HEK293 (cell line): ENCODE measurements at regions not wholly inside any gene's neighbourhood (a gene's known extent, or its start where the extent isn't known, plus 50 kb on each side); places are given as distances from the start of the nearest gene placed in this dataset.

Experiments
- CTCF ChIA-PET: fragments of 350-600 bp; formaldehyde crosslinking; extraction: SDS; loops from one replicate; lab custom pipeline; 2021; ENCODE audit warnings: antibody characterized with exemption; lab: Yijun Ruan, JAX
- POLR2A ChIA-PET: fragments of 300-600 bp; formaldehyde crosslinking; extraction: SDS; loops from one replicate; lab custom pipeline; 2020; ENCODE audit warnings: antibody characterized with exemption, inconsistent platforms; lab: Yijun Ruan, JAX
- H3K27ac ChIP-seq: fragments of 200-500 bp; sonication (Bioruptor generic); 2 replicates; pipeline ENCODE4 v1.5.1; 2014; ENCODE audit warnings: low read depth, low read length, control low read depth, inconsistent platforms; ENCODE audit errors: extremely low read depth
- H3K36me3 ChIP-seq, 2 experiments: fragments of 200-500 bp in 1 of 2; sonication (Bioruptor generic) in 1 of 2; 1 replicate in 1 of 2; 2 replicates in 1 of 2; pipeline ENCODE4 v1.5.1; 2014 to 2017; ENCODE audit warnings: inconsistent platforms in 2 of 2, low read length in 2 of 2; ENCODE audit not compliant: control insufficient read depth in 2 of 2, insufficient read depth in 1 of 2
- H3K4me1 ChIP-seq: fragments of 200-500 bp; sonication (Bioruptor generic); 2 replicates; pipeline ENCODE4 v1.5.1; 2014; ENCODE audit warnings: mild to moderate bottlenecking, low read length, inconsistent platforms; ENCODE audit not compliant: control insufficient read depth, insufficient read depth
- H3K4me3 ChIP-seq: 2 replicates; pipeline ENCODE4 v1.5.1; 2011; ENCODE audit warnings: low read depth, mild to moderate bottlenecking, control low read depth, low read length, moderate library complexity
- H3K9me3 ChIP-seq: fragments of 200-500 bp; sonication (Bioruptor generic); 2 replicates; pipeline ENCODE4 v1.5.1; 2014; ENCODE audit warnings: low read depth, low read length, inconsistent platforms; ENCODE audit not compliant: control insufficient read depth, insufficient read depth
- GFI1B ChIP-seq: fragments of 450-650 bp; formaldehyde crosslinking; IDR thresholded peaks from 2 replicates; pipeline ENCODE4 v1.5.1; 2016; ENCODE audit warnings: missing biosample characterization, missing genetic modification characterization
- HOXA7 ChIP-seq: sonication (generic); formaldehyde crosslinking; IDR thresholded peaks from 2 replicates; pipeline ENCODE4 v1.8.1; 2022; ENCODE audit warnings: missing genetic modification reagents, borderline replicate concordance
- KLF1 ChIP-seq: fragments of 450-650 bp; formaldehyde crosslinking; IDR thresholded peaks from 2 replicates; pipeline ENCODE4 v1.5.1; 2016; ENCODE audit warnings: missing biosample characterization, missing genetic modification characterization
- KLF16 ChIP-seq: fragments of 450-650 bp; formaldehyde crosslinking; IDR thresholded peaks from 2 replicates; pipeline ENCODE4 v1.5.1; 2017; ENCODE audit warnings: missing biosample characterization, missing genetic modification characterization
- PRDM6 ChIP-seq: fragments of 450-650 bp; formaldehyde crosslinking; IDR thresholded peaks from 2 replicates; pipeline ENCODE4 v1.5.1; 2017; ENCODE audit warnings: missing biosample characterization, missing genetic modification characterization
- SCRT1 ChIP-seq: fragments of 450-650 bp; formaldehyde crosslinking; IDR thresholded peaks from 2 replicates; pipeline ENCODE4 v1.5.1; 2016; ENCODE audit warnings: missing biosample characterization, missing genetic modification characterization, borderline replicate concordance
- SETDB1 ChIP-seq: IDR thresholded peaks from one replicate; pipeline ENCODE4 v1.6.1; 2017; ENCODE audit warnings: mild to moderate bottlenecking, low read length, moderate library complexity, mixed read lengths; ENCODE audit not compliant: insufficient read length
- TSHZ1 ChIP-seq: fragments of 450-650 bp; formaldehyde crosslinking; IDR thresholded peaks from 2 replicates; pipeline ENCODE4 v1.5.1; 2016; ENCODE audit warnings: missing biosample characterization, missing genetic modification characterization, borderline replicate concordance
- ZEB2 ChIP-seq: fragments of 450-650 bp; formaldehyde crosslinking; IDR thresholded peaks from 2 replicates; pipeline ENCODE4 v1.5.1; 2016; ENCODE audit warnings: missing biosample characterization, missing genetic modification characterization
- ZNF10 ChIP-seq: fragments of 450-650 bp; formaldehyde crosslinking; IDR thresholded peaks from 2 replicates; pipeline ENCODE4 v1.5.1; 2017; ENCODE audit warnings: missing biosample characterization, missing genetic modification characterization
- ZNF513 ChIP-seq: fragments of 450-650 bp; IDR thresholded peaks from 2 replicates; pipeline ENCODE4 v1.5.1; 2018; ENCODE audit warnings: missing biosample characterization, missing genetic modification characterization
- ZNF521 ChIP-seq: fragments of 450-650 bp; formaldehyde crosslinking; IDR thresholded peaks from 2 replicates; pipeline ENCODE4 v1.5.1; 2017; ENCODE audit warnings: missing biosample characterization, mild to moderate bottlenecking, missing genetic modification characterization
- ZNF791 ChIP-seq: fragments of 450-650 bp; formaldehyde crosslinking; IDR thresholded peaks from 2 replicates; pipeline ENCODE4 v1.5.1; 2016; ENCODE audit warnings: missing biosample characterization, missing genetic modification characterization
- TF ChIP-seq, protein P1 (sequence below): fragments of 450-650 bp; formaldehyde crosslinking; IDR thresholded peaks from 2 replicates; pipeline ENCODE4 v1.5.1; 2017; ENCODE audit warnings: missing biosample characterization, mild to moderate bottlenecking, missing genetic modification characterization, moderate library complexity
- TF ChIP-seq, protein P2 (sequence below): fragments of 450-650 bp; formaldehyde crosslinking; IDR thresholded peaks from 2 replicates; pipeline ENCODE4 v1.5.0; 2017; ENCODE audit warnings: missing biosample characterization, missing genetic modification characterization, borderline replicate concordance
- TF ChIP-seq, protein P3 (sequence below): fragments of 450-650 bp; formaldehyde crosslinking; IDR thresholded peaks from 2 replicates; pipeline ENCODE4 v1.5.1; 2016; ENCODE audit warnings: missing biosample characterization, missing genetic modification characterization
- TF ChIP-seq, protein P4 (sequence below): fragments of 450-650 bp; formaldehyde crosslinking; IDR thresholded peaks from 2 replicates; pipeline ENCODE4 v1.5.1; 2016; ENCODE audit warnings: missing biosample characterization, missing genetic modification characterization

DNA sequence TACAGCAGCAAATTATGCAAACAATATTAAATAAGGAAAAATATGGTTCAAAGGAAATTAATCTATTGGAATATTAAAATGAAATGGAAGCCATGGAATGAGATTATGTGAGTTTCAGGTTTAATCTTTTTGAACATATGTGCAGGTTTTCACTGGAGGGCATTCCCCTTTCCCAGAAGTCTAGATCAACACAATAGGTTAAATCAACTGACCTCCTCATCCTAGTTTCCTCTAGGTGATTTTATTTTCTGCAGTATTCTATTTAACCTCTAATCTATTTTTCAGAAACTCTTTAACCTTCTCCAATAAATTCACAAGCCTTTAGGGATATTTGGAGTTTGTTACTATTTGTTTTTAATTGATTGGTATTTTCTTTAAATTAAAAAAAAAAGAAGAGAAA, 2657.6 kb upstream of the PCDH20 start (continued):
- TF ChIP-seq PRDM6 (tag by site-specific recombination) (no peak), KLF1 (tag by site-specific recombination) (no peak), ZNF791 (tag by site-specific recombination) (no peak), ZEB2 (tag by site-specific recombination) (no peak), KLF16 (tag by site-specific recombination) (no peak), TSHZ1 (tag by site-specific recombination) (no peak), ZNF513 (no peak)
- TF ChIP-seq, all 188 proteins: peak for 0

GRCh38 chr13:64071352-64071751, 2655.7 kb upstream of the PCDH20 start:
- ChIA-PET CTCF (no interaction called here), POLR2A (no interaction called here)
- Histone ChIP-seq H3K9me3 (no peaks in the 10 kb centered on the region), H3K36me3 (no peaks in the 10 kb centered on the region), H3K27ac (no peak overlapping the region), H3K4me3 (no peak overlapping the region), H3K4me1 (no peaks in the 10 kb centered on the region)
- TF ChIP-seq GFI1B (tag by site-specific recombination): no peak
- TF ChIP-seq, protein P1, sequence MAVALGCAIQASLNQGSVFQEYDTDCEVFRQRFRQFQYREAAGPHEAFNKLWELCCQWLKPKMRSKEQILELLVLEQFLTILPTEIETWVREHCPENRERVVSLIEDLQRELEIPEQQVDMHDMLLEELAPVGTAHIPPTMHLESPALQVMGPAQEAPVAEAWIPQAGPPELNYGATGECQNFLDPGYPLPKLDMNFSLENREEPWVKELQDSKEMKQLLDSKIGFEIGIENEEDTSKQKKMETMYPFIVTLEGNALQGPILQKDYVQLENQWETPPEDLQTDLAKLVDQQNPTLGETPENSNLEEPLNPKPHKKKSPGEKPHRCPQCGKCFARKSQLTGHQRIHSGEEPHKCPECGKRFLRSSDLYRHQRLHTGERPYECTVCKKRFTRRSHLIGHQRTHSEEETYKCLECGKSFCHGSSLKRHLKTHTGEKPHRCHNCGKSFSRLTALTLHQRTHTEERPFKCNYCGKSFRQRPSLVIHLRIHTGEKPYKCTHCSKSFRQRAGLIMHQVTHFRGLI (tag by site-specific recombination): peak; percentile 53; the same call in 1 of the 2 replicates

DNA sequence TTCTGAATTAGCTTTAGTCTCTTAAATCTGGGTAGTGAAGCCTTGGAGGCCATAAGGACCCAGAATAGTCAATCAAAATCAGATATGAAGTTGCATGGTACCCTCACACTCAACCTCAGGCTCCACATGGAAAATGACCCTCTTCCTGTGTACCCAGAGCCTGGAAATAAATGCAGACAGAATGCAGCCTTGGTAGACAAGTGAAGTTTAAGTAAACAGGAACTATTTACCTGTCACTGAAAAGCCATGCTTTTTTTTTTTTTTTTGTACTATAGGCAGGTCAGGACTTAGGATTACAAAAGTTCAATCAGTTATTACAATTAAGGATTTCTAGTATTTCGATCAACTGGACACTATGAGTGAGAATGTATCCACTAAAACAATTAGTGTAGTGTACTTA, 2654.2 kb upstream of the PCDH20 start:
- TF ChIP-seq, protein P2, sequence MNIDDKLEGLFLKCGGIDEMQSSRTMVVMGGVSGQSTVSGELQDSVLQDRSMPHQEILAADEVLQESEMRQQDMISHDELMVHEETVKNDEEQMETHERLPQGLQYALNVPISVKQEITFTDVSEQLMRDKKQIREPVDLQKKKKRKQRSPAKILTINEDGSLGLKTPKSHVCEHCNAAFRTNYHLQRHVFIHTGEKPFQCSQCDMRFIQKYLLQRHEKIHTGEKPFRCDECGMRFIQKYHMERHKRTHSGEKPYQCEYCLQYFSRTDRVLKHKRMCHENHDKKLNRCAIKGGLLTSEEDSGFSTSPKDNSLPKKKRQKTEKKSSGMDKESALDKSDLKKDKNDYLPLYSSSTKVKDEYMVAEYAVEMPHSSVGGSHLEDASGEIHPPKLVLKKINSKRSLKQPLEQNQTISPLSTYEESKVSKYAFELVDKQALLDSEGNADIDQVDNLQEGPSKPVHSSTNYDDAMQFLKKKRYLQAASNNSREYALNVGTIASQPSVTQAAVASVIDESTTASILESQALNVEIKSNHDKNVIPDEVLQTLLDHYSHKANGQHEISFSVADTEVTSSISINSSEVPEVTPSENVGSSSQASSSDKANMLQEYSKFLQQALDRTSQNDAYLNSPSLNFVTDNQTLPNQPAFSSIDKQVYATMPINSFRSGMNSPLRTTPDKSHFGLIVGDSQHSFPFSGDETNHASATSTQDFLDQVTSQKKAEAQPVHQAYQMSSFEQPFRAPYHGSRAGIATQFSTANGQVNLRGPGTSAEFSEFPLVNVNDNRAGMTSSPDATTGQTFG: no peak
- TF ChIP-seq, protein P3, sequence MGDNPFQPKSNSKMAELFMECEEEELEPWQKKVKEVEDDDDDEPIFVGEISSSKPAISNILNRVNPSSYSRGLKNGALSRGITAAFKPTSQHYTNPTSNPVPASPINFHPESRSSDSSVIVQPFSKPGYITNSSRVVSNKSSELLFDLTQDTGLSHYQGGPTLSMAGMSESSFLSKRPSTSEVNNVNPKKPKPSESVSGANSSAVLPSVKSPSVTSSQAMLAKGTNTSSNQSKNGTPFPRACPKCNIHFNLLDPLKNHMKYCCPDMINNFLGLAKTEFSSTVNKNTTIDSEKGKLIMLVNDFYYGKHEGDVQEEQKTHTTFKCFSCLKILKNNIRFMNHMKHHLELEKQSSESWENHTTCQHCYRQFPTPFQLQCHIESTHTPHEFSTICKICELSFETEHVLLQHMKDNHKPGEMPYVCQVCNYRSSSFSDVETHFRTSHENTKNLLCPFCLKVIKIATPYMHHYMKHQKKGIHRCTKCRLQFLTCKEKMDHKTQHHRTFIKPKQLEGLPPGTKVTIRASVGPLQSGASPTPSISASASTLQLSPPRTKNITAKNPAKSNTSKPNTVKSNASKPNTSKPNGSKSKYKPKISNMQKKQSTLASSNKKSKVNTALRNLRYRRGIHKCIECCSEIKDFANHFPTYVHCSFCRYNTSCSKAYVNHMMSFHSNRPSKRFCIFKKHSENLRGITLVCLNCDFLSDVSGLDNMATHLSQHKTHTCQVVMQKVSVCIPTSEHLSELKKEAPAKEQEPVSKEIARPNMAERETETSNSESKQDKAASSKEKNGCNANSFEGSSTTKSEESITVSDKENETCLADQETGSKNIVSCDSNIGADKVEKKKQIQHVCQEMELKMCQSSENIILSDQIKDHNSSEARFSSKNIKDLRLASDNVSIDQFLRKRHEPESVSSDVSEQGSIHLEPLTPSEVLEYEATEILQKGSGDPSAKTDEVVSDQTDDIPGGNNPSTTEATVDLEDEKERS (tag by site-specific recombination): no peak
- TF ChIP-seq SETDB1 (no peak), SCRT1 (tag by site-specific recombination) (no peak), HOXA7 (CRISPR knock-in tag) (no peak), ZNF10 (tag by site-specific recombination) (no peak), ZNF521 (no peak)
- TF ChIP-seq, protein P4, sequence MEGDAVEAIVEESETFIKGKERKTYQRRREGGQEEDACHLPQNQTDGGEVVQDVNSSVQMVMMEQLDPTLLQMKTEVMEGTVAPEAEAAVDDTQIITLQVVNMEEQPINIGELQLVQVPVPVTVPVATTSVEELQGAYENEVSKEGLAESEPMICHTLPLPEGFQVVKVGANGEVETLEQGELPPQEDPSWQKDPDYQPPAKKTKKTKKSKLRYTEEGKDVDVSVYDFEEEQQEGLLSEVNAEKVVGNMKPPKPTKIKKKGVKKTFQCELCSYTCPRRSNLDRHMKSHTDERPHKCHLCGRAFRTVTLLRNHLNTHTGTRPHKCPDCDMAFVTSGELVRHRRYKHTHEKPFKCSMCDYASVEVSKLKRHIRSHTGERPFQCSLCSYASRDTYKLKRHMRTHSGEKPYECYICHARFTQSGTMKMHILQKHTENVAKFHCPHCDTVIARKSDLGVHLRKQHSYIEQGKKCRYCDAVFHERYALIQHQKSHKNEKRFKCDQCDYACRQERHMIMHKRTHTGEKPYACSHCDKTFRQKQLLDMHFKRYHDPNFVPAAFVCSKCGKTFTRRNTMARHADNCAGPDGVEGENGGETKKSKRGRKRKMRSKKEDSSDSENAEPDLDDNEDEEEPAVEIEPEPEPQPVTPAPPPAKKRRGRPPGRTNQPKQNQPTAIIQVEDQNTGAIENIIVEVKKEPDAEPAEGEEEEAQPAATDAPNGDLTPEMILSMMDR (tag by site-specific recombination): no peak
- ChIA-PET CTCF (no interaction called here), POLR2A (no interaction called here)
- Histone ChIP-seq H3K4me3 (no peak overlapping the region), H3K36me3 (no peaks in the 10 kb centered on the region), H3K4me1 (no peaks in the 10 kb centered on the region), H3K9me3 (no peaks in the 10 kb centered on the region), H3K27ac (no peak overlapping the region)
